CD4-positive, alpha-beta T cell (primary cell): ENCODE measurements at regions not wholly inside any gene's neighbourhood (a gene's known extent, or its start where the extent isn't known, plus 50 kb on each side); places are given as distances from the start of the nearest gene placed in this dataset.

Source experiments
- ATAC-seq: fragments of 200-7000 bp; cut with Tn5 transposase; one replicate; pipeline ENCODE4 v1.10.0; 2022; ENCODE audit warnings: mild to moderate bottlenecking; ENCODE audit not compliant: poor library complexity
- CTCF ChIA-PET: fragments of 350-600 bp; sonication (Branson Sonifier 250); formaldehyde crosslinking; loops from one replicate; lab custom pipeline; 2021; ENCODE audit warnings: antibody characterized with exemption, inconsistent platforms; lab: Charles Lee
- POLR2A ChIA-PET: fragments of 350-600 bp; sonication (Branson Sonifier 250); formaldehyde crosslinking; loops from one replicate; lab custom pipeline; 2021; ENCODE audit warnings: antibody characterized with exemption, inconsistent platforms; lab: Charles Lee
- DNase-seq, 14 experiments: peaks; one replicate each; pipeline ENCODE4 v3.0.0-alpha.2; 2013 to 2020; ENCODE audit warnings: mixed read lengths in 2 of 14
- H3K27ac ChIP-seq, 2 donors: one replicate each; pipeline versions ENCODE4 v1.5.1 to v1.7.0; 2013; ENCODE audit warnings: low read length in 2 of 2, low read depth in 1 of 2, mild to moderate bottlenecking in 1 of 2
- H3K27me3 ChIP-seq, 2 experiments: 1 replicate in 1 of 2; 2 replicates in 1 of 2; pipeline versions ENCODE4 v1.6.1 to v1.7.0; 2013; ENCODE audit warnings: low read length in 2 of 2, control low read depth in 1 of 2, mild to moderate bottlenecking in 1 of 2, moderate library complexity in 1 of 2; ENCODE audit not compliant: insufficient read depth in 2 of 2, control insufficient read depth in 1 of 2
- H3K36me3 ChIP-seq: one replicate; pipeline ENCODE4 v1.6.1; 2013; ENCODE audit warnings: low read length, control low read depth; ENCODE audit not compliant: insufficient read depth
- H3K4me1 ChIP-seq: one replicate; pipeline ENCODE4 v1.6.1; 2013; ENCODE audit warnings: low read length, control low read depth; ENCODE audit not compliant: insufficient read depth
- H3K4me3 ChIP-seq: one replicate; pipeline ENCODE4 v1.5.1; 2013; ENCODE audit warnings: mild to moderate bottlenecking, low read length, moderate library complexity
- H3K9me3 ChIP-seq, 2 experiments: 1 replicate in 1 of 2; 2 replicates in 1 of 2; pipeline versions ENCODE4 v1.6.1 to v1.7.0; 2013; ENCODE audit warnings: low read length in 2 of 2, mild to moderate bottlenecking in 2 of 2, control low read depth in 1 of 2, moderate library complexity in 1 of 2; ENCODE audit not compliant: control insufficient read depth in 1 of 2, insufficient read depth in 1 of 2
- H3K27ac Mint-ChIP-seq: one replicate; pipeline ENCODE4 v1.8.0; 2020; ENCODE audit warnings: mixed read lengths
- H3K27me3 Mint-ChIP-seq: one replicate; pipeline ENCODE4 v1.8.0; 2021; ENCODE audit warnings: mixed read lengths
- H3K36me3 Mint-ChIP-seq: one replicate; pipeline ENCODE4 v1.8.0; 2021; ENCODE audit warnings: low read depth, mixed read lengths
- H3K4me1 Mint-ChIP-seq: one replicate; pipeline ENCODE4 v1.8.0; 2021; ENCODE audit warnings: low read depth, mixed read lengths
- H3K4me3 Mint-ChIP-seq: one replicate; pipeline ENCODE4 v1.8.0; 2020; ENCODE audit warnings: mild to moderate bottlenecking, mixed read lengths
- H3K9me3 Mint-ChIP-seq: one replicate; pipeline ENCODE4 v1.8.0; 2020; ENCODE audit warnings: mixed read lengths
- CTCF ChIP-seq: fragments of 200-600 bp; IDR thresholded peaks from one replicate; pipeline ENCODE4 v1.8.0; 2022; ENCODE audit warnings: antibody characterized with exemption, mild to moderate bottlenecking
- intact Hi-C, 2 experiments: fragments of 100-400 bp; cut with DNase I in 1 of 2; cut with micrococcal nuclease in 1 of 2; formaldehyde crosslinking; loops; one replicate each; pipeline versions ENCODE4 v1.15.1 to v1.9.0; 2023 to 2025; cut with DNase I, micrococcal nuclease

DNA sequence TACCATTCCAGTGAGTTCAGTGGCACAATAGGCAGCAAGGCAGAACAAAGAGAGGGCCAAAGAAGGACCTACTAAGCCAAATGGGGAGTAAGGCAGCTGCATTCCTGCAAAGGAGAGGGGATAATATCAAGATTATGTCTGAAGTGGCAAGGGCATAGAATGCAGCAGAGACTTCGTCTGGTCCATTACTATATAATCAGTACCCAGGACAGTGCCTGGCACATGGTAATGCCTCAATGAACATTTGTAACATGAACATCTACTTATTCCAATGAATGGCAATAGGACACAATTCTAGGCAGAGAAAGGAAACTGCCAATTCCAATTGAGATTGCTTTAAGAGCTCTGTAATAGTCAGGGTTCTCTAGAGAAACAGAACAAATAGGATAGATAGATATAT lies 82.1 kb upstream of the STAC start:
- H3K4me1 ChIP-seq = no peaks in the 10 kb centered on the region
- H3K36me3 Mint-ChIP-seq = no peaks in the 10 kb centered on the region
- H3K9me3 Mint-ChIP-seq = no peaks in the 10 kb centered on the region
- no peaks in the 10 kb centered on the region for H3K27me3 ChIP-seq
- H3K36me3 ChIP-seq = no peaks in the 10 kb centered on the region
- ChIA-PET CTCF (no interaction called here), POLR2A (no interaction called here)
- no peak overlapping the region for H3K27ac ChIP-seq
- H3K4me1 Mint-ChIP-seq = no peaks in the 10 kb centered on the region
- no peak for DNase-seq
- TF ChIP-seq CTCF = no peak
- no peak overlapping the region for H3K4me3 ChIP-seq
- H3K4me3 Mint-ChIP-seq = no peak overlapping the region
- H3K9me3 ChIP-seq = no peaks in the 10 kb centered on the region
- no peaks in the 10 kb centered on the region for H3K27me3 Mint-ChIP-seq
- intact Hi-C loops = no loop called here
- ATAC-seq = no peak
- H3K27ac Mint-ChIP-seq = no peak overlapping the region

DNA sequence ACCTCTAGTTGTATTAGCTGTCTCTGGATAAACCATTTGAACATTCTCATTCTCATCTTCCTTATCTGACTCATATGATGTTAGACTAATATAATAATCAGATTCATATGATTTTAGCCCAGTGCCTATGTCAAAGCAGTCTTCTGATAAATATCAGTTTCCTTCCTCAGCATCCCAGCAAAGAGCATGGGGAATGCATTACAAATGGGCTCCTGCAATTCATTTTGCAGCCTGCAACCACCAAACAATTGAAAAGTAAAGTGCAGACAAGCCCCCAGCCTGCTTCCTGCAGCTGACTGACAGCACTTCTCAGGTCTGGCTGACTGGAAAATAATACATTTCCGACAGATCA lies 78.2 kb upstream of the STAC start:
- intact Hi-C loops = no loop called here
- H3K4me3 ChIP-seq = no peak overlapping the region
- no peak for TF ChIP-seq CTCF
- ATAC-seq (no peak), DNase-seq (no peak)
- no peak overlapping the region for H3K4me3 Mint-ChIP-seq
- no peaks in the 10 kb centered on the region for H3K36me3 Mint-ChIP-seq
- POLR2A ChIA-PET = no interaction called here
- H3K9me3 Mint-ChIP-seq = no peaks in the 10 kb centered on the region
- no peaks in the 10 kb centered on the region for H3K9me3 ChIP-seq
- no peaks in the 10 kb centered on the region for H3K27me3 Mint-ChIP-seq
- no peaks in the 10 kb centered on the region for H3K36me3 ChIP-seq
- no peaks in the 10 kb centered on the region for H3K4me1 ChIP-seq
- no peak overlapping the region for H3K27ac ChIP-seq
- no peak overlapping the region for H3K27ac Mint-ChIP-seq
- H3K27me3 ChIP-seq = no peaks in the 10 kb centered on the region
- H3K4me1 Mint-ChIP-seq = no peaks in the 10 kb centered on the region
- CTCF ChIA-PET = no interaction called here

- Histone ChIP-seq H3K27ac (no peak overlapping the region), H3K9me3 (no peaks in the 10 kb centered on the region), H3K36me3 (no peaks in the 10 kb centered on the region), H3K4me1 (no peaks in the 10 kb centered on the region), H3K27me3 (no peaks in the 10 kb centered on the region), H3K4me3 (no peak overlapping the region)
- Mint-ChIP-seq H3K4me3 (no peak overlapping the region), H3K9me3 (no peaks in the 10 kb centered on the region), H3K4me1 (no peaks in the 10 kb centered on the region), H3K36me3 (no peaks in the 10 kb centered on the region), H3K27ac (no peak overlapping the region), H3K27me3 (no peaks in the 10 kb centered on the region)
- ChIA-PET CTCF (no interaction called here), POLR2A (no interaction called here)
- ATAC-seq (no peak), DNase-seq (no peak)
- intact Hi-C loops = no loop called here
- TF ChIP-seq CTCF = no peak
Observed at GRCh38 chr3:36302626-36303025, 77.7 kb upstream of the STAC start.
